ENCODE measurements at regions not wholly inside any gene's neighbourhood (a gene's known extent, or its start where the extent isn't known, plus 50 kb on each side); places are given as distances from the start of the nearest gene placed in this dataset.
"Not testable (repeated sequence)": the region's sequence is repeated elsewhere in the genome, so short reads cannot be mapped to it uniquely, and the experiment has no call there.

DNA sequence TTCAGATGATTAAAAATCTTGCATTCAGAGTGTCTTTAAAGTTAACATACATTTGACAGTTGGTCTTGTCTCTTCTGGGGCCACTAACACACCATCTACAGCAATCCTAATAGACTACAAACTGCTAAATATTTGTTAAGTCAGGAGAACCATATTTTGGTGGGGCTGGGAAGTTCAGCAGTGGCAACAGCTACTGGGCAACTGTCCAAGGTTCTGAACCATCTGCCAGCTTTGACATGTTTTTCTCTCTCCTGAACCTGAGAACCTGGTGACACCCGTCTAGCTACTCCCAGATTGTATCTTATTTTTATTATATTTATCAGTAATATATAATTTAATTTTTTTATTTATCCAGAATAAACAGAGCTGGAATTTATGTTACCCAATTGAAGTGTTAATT is 199.0 kb upstream of the DPYD start:
- Mint-ChIP-seq H3K36me3 (ENCODE audit: low read depth, unreplicated experiment) (no peaks in the 10 kb centered on the region), H3K27ac (ENCODE audit: unreplicated experiment) (no peak overlapping the region)

DNA sequence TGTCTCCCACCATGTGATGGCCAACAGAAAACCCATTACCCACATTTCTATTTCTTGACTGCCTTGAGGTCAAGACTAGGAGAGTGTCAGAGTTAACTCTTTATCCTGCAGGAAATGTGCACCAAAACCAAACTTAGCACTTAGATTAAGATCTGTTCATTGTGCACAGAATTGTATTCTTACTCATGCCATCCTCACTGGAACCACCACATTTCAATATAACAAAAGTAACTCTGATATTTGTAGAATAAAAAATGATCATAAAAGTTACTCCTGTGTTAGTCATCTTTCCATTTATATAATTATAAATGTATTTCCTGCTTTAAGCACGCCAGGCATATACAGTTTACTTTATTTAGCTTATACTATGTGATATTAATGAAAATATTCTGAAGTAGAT is 193.0 kb upstream of the DPYD start:
- Mint-ChIP-seq H3K27me3 (ENCODE audit: unreplicated experiment) (no peaks in the 10 kb centered on the region), H3K27ac (ENCODE audit: unreplicated experiment) (no peak overlapping the region), H3K4me1 (ENCODE audit: unreplicated experiment) (no peaks in the 10 kb centered on the region), H3K4me3 (ENCODE audit: unreplicated experiment) (no peak overlapping the region), H3K36me3 (ENCODE audit: low read depth, unreplicated experiment) (no peaks in the 10 kb centered on the region), H3K9me3 (ENCODE audit: unreplicated experiment) (no peaks in the 10 kb centered on the region)
- DNase-seq (ENCODE audit: low spot score), result no peak
- TF ChIP-seq, protein P1, sequence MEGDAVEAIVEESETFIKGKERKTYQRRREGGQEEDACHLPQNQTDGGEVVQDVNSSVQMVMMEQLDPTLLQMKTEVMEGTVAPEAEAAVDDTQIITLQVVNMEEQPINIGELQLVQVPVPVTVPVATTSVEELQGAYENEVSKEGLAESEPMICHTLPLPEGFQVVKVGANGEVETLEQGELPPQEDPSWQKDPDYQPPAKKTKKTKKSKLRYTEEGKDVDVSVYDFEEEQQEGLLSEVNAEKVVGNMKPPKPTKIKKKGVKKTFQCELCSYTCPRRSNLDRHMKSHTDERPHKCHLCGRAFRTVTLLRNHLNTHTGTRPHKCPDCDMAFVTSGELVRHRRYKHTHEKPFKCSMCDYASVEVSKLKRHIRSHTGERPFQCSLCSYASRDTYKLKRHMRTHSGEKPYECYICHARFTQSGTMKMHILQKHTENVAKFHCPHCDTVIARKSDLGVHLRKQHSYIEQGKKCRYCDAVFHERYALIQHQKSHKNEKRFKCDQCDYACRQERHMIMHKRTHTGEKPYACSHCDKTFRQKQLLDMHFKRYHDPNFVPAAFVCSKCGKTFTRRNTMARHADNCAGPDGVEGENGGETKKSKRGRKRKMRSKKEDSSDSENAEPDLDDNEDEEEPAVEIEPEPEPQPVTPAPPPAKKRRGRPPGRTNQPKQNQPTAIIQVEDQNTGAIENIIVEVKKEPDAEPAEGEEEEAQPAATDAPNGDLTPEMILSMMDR (IDR thresholded peaks at IDR 0.05; ENCODE audit: unreplicated experiment), result no peak

More for the DNA sequence above, 199.0 kb upstream of the DPYD start:
- TF ChIP-seq, protein P1 (IDR thresholded peaks at IDR 0.05; ENCODE audit: unreplicated experiment), result no peak
- no peaks in the 10 kb centered on the region for H3K27me3 Mint-ChIP-seq (ENCODE audit: unreplicated experiment)
- H3K9me3 Mint-ChIP-seq (ENCODE audit: unreplicated experiment), result no peaks in the 10 kb centered on the region
- peak; percentile 49 for DNase-seq (ENCODE audit: low spot score)
- no peak overlapping the region for H3K4me3 Mint-ChIP-seq (ENCODE audit: unreplicated experiment)
- H3K4me1 Mint-ChIP-seq (ENCODE audit: unreplicated experiment), result no peaks in the 10 kb centered on the region

DNA sequence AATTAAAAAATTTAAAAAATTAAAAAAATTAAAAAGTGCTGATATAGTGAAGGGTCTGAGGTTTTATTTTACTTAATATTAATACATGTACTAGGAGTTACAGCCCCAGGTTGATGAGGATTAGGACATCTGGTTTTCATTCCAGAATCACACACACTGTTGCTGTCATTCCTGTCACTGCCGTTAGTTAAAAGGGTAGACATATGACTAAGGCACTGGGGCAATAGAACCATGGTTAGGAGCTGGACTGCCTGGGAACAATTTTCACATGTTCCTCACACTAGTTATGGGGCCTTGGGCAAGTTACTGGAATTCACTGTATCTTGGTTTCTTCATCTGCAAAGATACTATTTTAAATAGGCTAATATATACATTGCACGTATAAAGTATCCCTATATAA is 191.8 kb upstream of the DPYD start:
- H3K4me3 Mint-ChIP-seq (ENCODE audit: unreplicated experiment), result no peak overlapping the region
- no peaks in the 10 kb centered on the region for H3K9me3 Mint-ChIP-seq (ENCODE audit: unreplicated experiment)
- no peaks in the 10 kb centered on the region for H3K27me3 Mint-ChIP-seq (ENCODE audit: unreplicated experiment)
- TF ChIP-seq, protein P1 (IDR thresholded peaks at IDR 0.05; ENCODE audit: unreplicated experiment), result no peak
- H3K4me1 Mint-ChIP-seq (ENCODE audit: unreplicated experiment), result no peaks in the 10 kb centered on the region
- peaks cover 5% of the 10 kb centered on the region for H3K36me3 Mint-ChIP-seq (ENCODE audit: low read depth, unreplicated experiment)
- DNase-seq (ENCODE audit: low spot score), result no peak
- no peak overlapping the region for H3K27ac Mint-ChIP-seq (ENCODE audit: unreplicated experiment)

DNA sequence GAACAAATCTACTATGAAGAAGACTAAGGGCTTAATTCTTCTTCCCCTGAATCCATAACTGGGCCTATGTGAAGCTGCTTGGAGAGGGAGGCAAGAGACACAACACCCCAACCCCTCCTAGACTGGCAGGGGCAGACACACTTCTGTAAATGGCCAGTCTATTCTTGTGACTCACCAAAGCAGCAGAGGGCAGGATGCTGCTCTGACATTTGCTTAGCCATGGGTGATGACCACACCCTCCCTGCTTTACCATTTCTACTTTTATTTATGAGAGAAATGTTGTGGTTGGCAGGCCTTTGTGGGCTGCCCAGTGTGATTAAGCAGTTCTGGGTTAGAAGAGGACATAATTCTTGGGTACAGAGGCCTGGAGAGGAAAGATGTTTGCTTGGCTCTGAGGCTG is 189.8 kb upstream of the DPYD start:
- peaks cover 5% of the 10 kb centered on the region for H3K36me3 Mint-ChIP-seq (ENCODE audit: low read depth, unreplicated experiment)
- TF ChIP-seq, protein P1 (IDR thresholded peaks at IDR 0.05; ENCODE audit: unreplicated experiment), result no peak
- no peaks in the 10 kb centered on the region for H3K4me1 Mint-ChIP-seq (ENCODE audit: unreplicated experiment)
- H3K27me3 Mint-ChIP-seq (ENCODE audit: unreplicated experiment), result no peaks in the 10 kb centered on the region
- no peak for DNase-seq (ENCODE audit: low spot score)
- no peak overlapping the region for H3K4me3 Mint-ChIP-seq (ENCODE audit: unreplicated experiment)
- H3K9me3 Mint-ChIP-seq (ENCODE audit: unreplicated experiment), result no peaks in the 10 kb centered on the region
- H3K27ac Mint-ChIP-seq (ENCODE audit: unreplicated experiment), result no peak overlapping the region

DNA sequence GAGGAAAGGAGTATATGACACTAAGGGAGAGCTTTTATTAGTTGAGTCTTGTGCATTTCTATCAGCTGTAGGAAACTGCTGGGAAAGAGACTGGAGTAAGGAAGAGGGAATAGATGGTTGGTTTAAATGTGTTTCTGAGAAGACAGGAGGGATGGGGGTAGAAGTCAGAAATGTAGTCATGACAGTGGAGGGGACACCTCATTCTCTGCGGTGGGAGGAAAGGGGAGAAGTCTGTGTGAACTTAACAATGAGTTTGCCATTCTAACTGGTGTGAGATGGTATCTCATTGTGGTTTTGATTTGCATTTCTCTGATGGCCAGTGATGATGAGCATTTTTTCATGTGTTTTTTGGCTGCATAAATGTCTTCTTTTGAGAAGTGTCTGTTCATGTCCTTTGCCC is 187.5 kb upstream of the DPYD start:
- H3K4me3 Mint-ChIP-seq (ENCODE audit: unreplicated experiment); H3K27ac Mint-ChIP-seq (ENCODE audit: unreplicated experiment); H3K36me3 Mint-ChIP-seq (ENCODE audit: low read depth, unreplicated experiment); H3K4me1 Mint-ChIP-seq (ENCODE audit: unreplicated experiment); DNase-seq (ENCODE audit: low spot score); H3K9me3 Mint-ChIP-seq (ENCODE audit: unreplicated experiment); H3K27me3 Mint-ChIP-seq (ENCODE audit: unreplicated experiment): not testable (repeated sequence)

DNA sequence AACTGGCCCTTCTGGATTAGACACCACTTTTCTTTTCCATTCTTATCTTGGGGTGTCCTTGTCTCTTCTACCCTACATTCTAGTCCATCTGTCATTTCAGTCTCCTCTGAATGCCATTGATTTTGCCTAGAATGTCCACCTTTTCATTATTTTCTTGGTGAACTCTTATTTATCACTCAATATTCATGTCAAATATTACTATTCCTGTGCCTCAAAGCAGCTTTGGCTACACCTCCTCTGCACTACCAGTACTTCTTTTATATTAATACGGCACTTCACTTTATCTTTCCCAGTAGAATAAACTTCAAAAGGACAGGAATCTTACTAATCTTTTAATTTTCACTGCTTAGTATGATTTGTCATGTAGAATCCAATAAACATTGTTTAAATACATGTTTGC is 186.4 kb upstream of the DPYD start:
- no peaks in the 10 kb centered on the region for H3K4me1 Mint-ChIP-seq (ENCODE audit: unreplicated experiment)
- no peak overlapping the region for H3K27ac Mint-ChIP-seq (ENCODE audit: unreplicated experiment)
- H3K4me3 Mint-ChIP-seq (ENCODE audit: unreplicated experiment), result no peak overlapping the region
- no peaks in the 10 kb centered on the region for H3K9me3 Mint-ChIP-seq (ENCODE audit: unreplicated experiment)
- no peak for DNase-seq (ENCODE audit: low spot score)
- H3K27me3 Mint-ChIP-seq (ENCODE audit: unreplicated experiment), result no peaks in the 10 kb centered on the region
- H3K36me3 Mint-ChIP-seq (ENCODE audit: low read depth, unreplicated experiment), result peaks cover 5% of the 10 kb centered on the region
- TF ChIP-seq, protein P1 (IDR thresholded peaks at IDR 0.05; ENCODE audit: unreplicated experiment), result no peak

All from endothelial cell (in vitro differentiated cells).